Upper lobe of left lung (tissue), 4 donors: ENCODE measurements at regions not wholly inside any gene's neighbourhood (a gene's known extent, or its start where the extent isn't known, plus 50 kb on each side); places are given as distances from the start of the nearest gene placed in this dataset.

Experiments
- EP300 ChIP-seq, 4 donors: sonication (generic); formaldehyde crosslinking; IDR thresholded peaks; one replicate each; pipeline ENCODE4 v1.5.1; 2017; ENCODE audit warnings: antibody characterized with exemption in 4 of 4, control low read depth in 2 of 4
- POLR2A ChIP-seq, 4 donors: fragments of 450-650 bp; IDR thresholded peaks; one replicate each; pipeline ENCODE4 v1.5.1; 2016 to 2017; ENCODE audit warnings: antibody characterized with exemption in 4 of 4, mild to moderate bottlenecking in 2 of 4
- POLR2AphosphoS5 ChIP-seq, 2 donors: sonication (generic); formaldehyde crosslinking; IDR thresholded peaks; one replicate each; pipeline ENCODE4 v1.5.1; 2017; ENCODE audit warnings: antibody characterized with exemption in 2 of 2
- TF ChIP-seq, protein P1 (sequence below), 6 experiments: fragments of 450-650 bp in 4 of 6; fragments of 200-600 bp in 2 of 6; sonication (generic) in 2 of 6; IDR thresholded peaks; one replicate each; pipeline ENCODE4 v1.5.1; 2016 to 2019; ENCODE audit warnings: antibody characterized with exemption in 6 of 6

- TF ChIP-seq, protein P1, sequence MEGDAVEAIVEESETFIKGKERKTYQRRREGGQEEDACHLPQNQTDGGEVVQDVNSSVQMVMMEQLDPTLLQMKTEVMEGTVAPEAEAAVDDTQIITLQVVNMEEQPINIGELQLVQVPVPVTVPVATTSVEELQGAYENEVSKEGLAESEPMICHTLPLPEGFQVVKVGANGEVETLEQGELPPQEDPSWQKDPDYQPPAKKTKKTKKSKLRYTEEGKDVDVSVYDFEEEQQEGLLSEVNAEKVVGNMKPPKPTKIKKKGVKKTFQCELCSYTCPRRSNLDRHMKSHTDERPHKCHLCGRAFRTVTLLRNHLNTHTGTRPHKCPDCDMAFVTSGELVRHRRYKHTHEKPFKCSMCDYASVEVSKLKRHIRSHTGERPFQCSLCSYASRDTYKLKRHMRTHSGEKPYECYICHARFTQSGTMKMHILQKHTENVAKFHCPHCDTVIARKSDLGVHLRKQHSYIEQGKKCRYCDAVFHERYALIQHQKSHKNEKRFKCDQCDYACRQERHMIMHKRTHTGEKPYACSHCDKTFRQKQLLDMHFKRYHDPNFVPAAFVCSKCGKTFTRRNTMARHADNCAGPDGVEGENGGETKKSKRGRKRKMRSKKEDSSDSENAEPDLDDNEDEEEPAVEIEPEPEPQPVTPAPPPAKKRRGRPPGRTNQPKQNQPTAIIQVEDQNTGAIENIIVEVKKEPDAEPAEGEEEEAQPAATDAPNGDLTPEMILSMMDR (IDR thresholded peaks at IDR 0.05), result no peak
- TF ChIP-seq POLR2A (IDR thresholded peaks at IDR 0.05) (no peak), POLR2AphosphoS5 (IDR thresholded peaks at IDR 0.05) (no peak), EP300 (IDR thresholded peaks at IDR 0.05) (no peak)
These were observed 272.8 kb downstream of the KLF5 start for GRCh38 chr13:73331556-73331955.
